ENCODE measurements at regions not wholly inside any gene's neighbourhood (a gene's known extent, or its start where the extent isn't known, plus 50 kb on each side); places are given as distances from the start of the nearest gene placed in this dataset.

DNA sequence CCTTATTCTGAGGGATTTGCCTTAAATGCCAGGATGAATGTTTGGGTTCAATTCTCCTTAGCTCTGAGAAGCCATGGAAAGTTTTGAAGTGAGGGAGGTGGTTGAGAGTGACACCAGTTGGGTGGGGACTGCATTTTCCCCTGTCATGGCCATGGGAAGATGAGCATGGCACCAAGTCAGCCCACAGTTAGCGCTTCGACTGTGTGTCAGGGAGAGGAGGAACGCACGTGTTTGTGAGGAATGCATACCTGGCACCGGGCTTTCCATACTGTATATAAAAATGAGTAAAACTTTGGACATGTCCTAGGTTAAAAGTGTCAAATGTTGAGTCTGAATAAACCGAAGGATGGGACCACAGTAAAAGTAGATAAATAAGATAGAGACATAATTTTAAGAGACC, 187.5 kb upstream of the KL start:
- TF ChIP-seq, protein P1, sequence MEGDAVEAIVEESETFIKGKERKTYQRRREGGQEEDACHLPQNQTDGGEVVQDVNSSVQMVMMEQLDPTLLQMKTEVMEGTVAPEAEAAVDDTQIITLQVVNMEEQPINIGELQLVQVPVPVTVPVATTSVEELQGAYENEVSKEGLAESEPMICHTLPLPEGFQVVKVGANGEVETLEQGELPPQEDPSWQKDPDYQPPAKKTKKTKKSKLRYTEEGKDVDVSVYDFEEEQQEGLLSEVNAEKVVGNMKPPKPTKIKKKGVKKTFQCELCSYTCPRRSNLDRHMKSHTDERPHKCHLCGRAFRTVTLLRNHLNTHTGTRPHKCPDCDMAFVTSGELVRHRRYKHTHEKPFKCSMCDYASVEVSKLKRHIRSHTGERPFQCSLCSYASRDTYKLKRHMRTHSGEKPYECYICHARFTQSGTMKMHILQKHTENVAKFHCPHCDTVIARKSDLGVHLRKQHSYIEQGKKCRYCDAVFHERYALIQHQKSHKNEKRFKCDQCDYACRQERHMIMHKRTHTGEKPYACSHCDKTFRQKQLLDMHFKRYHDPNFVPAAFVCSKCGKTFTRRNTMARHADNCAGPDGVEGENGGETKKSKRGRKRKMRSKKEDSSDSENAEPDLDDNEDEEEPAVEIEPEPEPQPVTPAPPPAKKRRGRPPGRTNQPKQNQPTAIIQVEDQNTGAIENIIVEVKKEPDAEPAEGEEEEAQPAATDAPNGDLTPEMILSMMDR (IDR thresholded peaks at IDR 0.05; ENCODE audit: insufficient read depth in 1 of 2, low read depth in 1 of 2, low read length in 1 of 2, severe bottlenecking in 1 of 2, unreplicated experiment in 1 of 2) = no peak
- DNase-seq = no peak
- Mint-ChIP-seq H3K9me3 (ENCODE audit: unreplicated experiment) (peaks cover 9% of the 10 kb centered on the region), H3K4me3 (ENCODE audit: unreplicated experiment) (no peak overlapping the region), H3K4me1 (ENCODE audit: low read depth, unreplicated experiment) (peaks cover 28% of the 10 kb centered on the region), H3K27ac (ENCODE audit: unreplicated experiment) (peak overlapping the region; percentile 11), H3K36me3 (ENCODE audit: insufficient read depth, unreplicated experiment) (no peaks in the 10 kb centered on the region), H3K27me3 (ENCODE audit: insufficient read depth, unreplicated experiment) (no peaks in the 10 kb centered on the region)
- intact Hi-C loops (cut with micrococcal nuclease; ENCODE audit: unreplicated experiment) = no loop called here
- ChIA-PET POLR2A (no interaction called here), CTCF (no interaction called here)
- BruUV-seq (replicated peaks) = no TSS peak
- Histone ChIP-seq H3K27me3 (replicated peaks; ENCODE audit: control insufficient read depth, insufficient read depth, low read length) (no peaks in the 10 kb centered on the region), H3K9me3 (peaks cover 1% of the 10 kb centered on the region; the same call in 1 of the 2 replicates), H3K4me1 (peaks cover 37% of the 10 kb centered on the region), H3K36me3 (ENCODE audit: control insufficient read depth, insufficient read depth, low read length) (no peaks in the 10 kb centered on the region), H3K4me3 (ENCODE audit: low read depth, low read length) (no peak overlapping the region)

DNA sequence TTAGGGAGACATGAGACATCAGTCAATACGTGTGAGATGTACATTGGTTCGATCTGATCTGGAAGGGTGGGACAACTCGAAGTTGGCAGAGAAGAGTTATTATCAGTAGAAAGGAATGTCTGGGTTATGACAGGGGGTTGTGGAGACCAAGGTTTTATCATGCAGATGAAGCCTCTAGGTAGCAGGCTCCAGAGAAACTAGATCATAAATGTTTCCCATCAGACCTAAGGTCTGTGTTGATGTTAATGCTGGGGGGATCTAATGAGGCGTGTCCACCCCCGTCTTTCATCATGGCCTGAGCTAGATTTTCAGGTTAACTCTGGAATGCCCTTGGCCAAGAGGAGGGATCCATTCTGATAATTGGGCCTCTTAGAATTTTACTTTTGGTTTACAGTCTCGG, 187.0 kb upstream of the KL start:
- Histone ChIP-seq H3K4me3 (ENCODE audit: low read depth, low read length) (no peak overlapping the region), H3K4me1 (peaks cover 31% of the 10 kb centered on the region), H3K9me3 (peaks cover 7% of the 10 kb centered on the region; the same call in 1 of the 2 replicates), H3K36me3 (ENCODE audit: control insufficient read depth, insufficient read depth, low read length) (no peaks in the 10 kb centered on the region), H3K27me3 (replicated peaks; ENCODE audit: control insufficient read depth, insufficient read depth, low read length) (no peaks in the 10 kb centered on the region)
- intact Hi-C loops (cut with micrococcal nuclease; ENCODE audit: unreplicated experiment) = no loop called here
- H3K9me3 Mint-ChIP-seq (ENCODE audit: unreplicated experiment) = peaks cover 15% of the 10 kb centered on the region
- TF ChIP-seq, protein P1 (IDR thresholded peaks at IDR 0.05; ENCODE audit: insufficient read depth in 1 of 2, low read depth in 1 of 2, low read length in 1 of 2, severe bottlenecking in 1 of 2, unreplicated experiment in 1 of 2) = no peak
- no peaks in the 10 kb centered on the region for H3K27me3 Mint-ChIP-seq (ENCODE audit: insufficient read depth, unreplicated experiment)
- CTCF ChIA-PET = no interaction called here
- no peaks in the 10 kb centered on the region for H3K36me3 Mint-ChIP-seq (ENCODE audit: insufficient read depth, unreplicated experiment)
- no peak overlapping the region for H3K4me3 Mint-ChIP-seq (ENCODE audit: unreplicated experiment)
- no peak overlapping the region for H3K27ac Mint-ChIP-seq (ENCODE audit: unreplicated experiment)
- no peak for DNase-seq
- peaks cover 25% of the 10 kb centered on the region for H3K4me1 Mint-ChIP-seq (ENCODE audit: low read depth, unreplicated experiment)
- no TSS peak for BruUV-seq (replicated peaks)
- POLR2A ChIA-PET = no interaction called here

DNA sequence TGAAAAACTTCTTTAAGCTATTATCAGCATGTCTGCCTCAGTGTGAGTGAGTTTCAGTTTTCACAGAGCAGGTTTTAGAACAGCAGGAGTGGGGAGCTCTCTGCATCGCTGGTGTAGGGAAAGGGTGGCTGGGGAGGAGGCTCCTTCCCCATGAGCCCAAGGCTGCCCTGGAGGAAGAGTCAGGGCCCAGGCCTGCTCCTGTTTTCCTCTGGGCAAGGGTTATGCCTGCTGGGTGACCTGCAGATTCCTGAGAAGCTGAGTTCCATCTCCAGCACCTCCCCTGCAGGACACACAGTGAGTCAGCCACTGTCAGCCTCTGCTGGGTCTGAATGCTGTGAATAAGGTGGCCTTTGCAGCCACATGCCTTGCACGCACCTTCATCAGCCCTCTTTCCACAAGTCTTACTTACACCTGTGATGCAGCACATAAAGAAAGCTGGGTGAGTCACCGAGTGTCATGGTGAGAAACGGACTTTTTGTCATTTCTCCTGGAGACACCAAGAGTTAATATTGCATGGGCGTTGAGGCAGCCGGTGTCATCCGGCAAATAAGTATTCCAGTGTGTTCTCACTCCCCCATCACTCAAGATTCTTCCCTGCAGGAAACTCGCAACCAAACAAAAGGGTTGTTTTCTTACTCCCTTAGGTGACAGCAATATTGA, 186.4 kb upstream of the KL start:
- Mint-ChIP-seq H3K9me3 (ENCODE audit: unreplicated experiment) (peaks cover 18% of the 10 kb centered on the region), H3K4me3 (ENCODE audit: unreplicated experiment) (no peak overlapping the region), H3K27ac (ENCODE audit: unreplicated experiment) (no peak overlapping the region), H3K4me1 (ENCODE audit: low read depth, unreplicated experiment) (peaks cover 20% of the 10 kb centered on the region), H3K27me3 (ENCODE audit: insufficient read depth, unreplicated experiment) (no peaks in the 10 kb centered on the region), H3K36me3 (ENCODE audit: insufficient read depth, unreplicated experiment) (no peaks in the 10 kb centered on the region)
- ChIA-PET POLR2A (no interaction called here), CTCF (no interaction called here)
- H3K4me3 ChIP-seq (ENCODE audit: low read depth, low read length) = no peak overlapping the region
- peaks cover 29% of the 10 kb centered on the region for H3K4me1 ChIP-seq
- BruUV-seq (replicated peaks) = no TSS peak
- no peaks in the 10 kb centered on the region for H3K27me3 ChIP-seq (replicated peaks; ENCODE audit: control insufficient read depth, insufficient read depth, low read length)
- DNase-seq = peak; percentile 34 to 67
- TF ChIP-seq, protein P1 (IDR thresholded peaks at IDR 0.05; ENCODE audit: insufficient read depth in 1 of 2, low read depth in 1 of 2, low read length in 1 of 2, severe bottlenecking in 1 of 2, unreplicated experiment in 1 of 2) = no peak
- H3K9me3 ChIP-seq = peaks cover 10% of the 10 kb centered on the region; the same call in 1 of the 2 replicates
- intact Hi-C loops (cut with micrococcal nuclease; ENCODE audit: unreplicated experiment) = no loop called here
- H3K36me3 ChIP-seq (ENCODE audit: control insufficient read depth, insufficient read depth, low read length) = no peaks in the 10 kb centered on the region

All from Caco-2 (cell line).